Central memory CD4-positive, alpha-beta T cell (primary cell): ENCODE measurements at regions not wholly inside any gene's neighbourhood (a gene's known extent, or its start where the extent isn't known, plus 50 kb on each side); places are given as distances from the start of the nearest gene placed in this dataset.
"Not testable (repeated sequence)": the region's sequence is repeated elsewhere in the genome, so short reads cannot be mapped to it uniquely, and the experiment has no call there.

Experiments used
- DNase-seq: peaks from one replicate; pipeline ENCODE4 v3.0.0; 2022

DNA sequence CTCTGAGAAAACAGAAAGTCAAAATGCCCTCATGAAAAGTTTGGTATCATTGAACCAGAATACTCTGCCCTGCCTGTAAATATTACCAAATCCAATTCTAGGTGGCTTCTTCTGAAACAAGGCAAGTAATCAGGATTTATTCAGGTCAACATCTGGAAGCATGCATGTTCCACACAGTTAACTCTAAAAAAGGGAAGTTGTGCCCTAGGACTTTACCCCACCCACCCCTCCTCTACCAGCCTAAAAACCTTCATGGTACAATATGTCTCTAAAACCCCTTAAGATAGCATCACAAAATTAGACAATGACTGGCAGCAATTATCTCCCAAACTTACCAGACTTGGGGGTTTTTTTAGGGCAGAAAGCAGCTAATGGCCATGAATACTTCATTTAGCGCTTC lies 414.8 kb upstream of the SLC30A5 start:
- DNase-seq: no peak

GRCh38 chr5:68680366-68680765 lies 413.4 kb upstream of the SLC30A5 start:
- DNase-seq: no peak

GRCh38 chr5:68681929-68682328 lies 411.9 kb upstream of the SLC30A5 start:
- DNase-seq: no peak

DNA sequence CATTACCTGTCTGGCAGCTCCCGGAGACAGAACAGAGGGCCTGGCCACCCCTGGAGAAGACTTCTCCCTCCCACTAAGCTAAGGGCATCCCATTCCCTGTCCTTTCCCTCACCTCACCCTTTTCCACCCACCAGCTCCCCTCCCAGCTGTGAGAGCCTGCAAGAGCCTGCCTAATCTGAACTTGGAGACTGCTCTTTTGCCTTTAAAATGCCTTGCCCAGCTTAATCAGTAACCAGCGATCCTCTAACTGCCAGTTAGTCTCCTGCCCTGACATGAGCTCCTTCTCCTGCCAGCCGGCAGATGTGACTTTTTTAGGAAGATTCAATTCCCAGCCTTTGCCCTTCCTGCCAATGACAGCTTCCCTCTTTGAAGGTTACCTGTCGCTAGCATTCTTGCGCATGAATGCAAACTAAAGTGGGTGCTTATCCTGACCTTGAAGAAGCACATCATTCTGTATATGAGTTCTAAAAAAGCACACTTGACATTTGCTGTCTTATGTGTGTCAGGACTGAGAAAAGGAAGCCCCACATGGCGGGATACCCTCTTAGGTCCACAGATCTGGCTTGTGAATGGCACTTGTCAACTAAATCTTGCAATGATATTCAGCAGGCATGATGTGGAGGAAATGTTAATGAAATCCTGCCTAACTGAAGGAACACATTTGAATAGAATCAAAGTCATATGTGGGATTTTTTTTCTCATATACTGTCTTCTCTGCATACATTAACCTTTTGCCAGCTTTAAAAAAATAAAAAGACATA lies 411.2 kb upstream of the SLC30A5 start:
- DNase-seq: no peak

GRCh38 chr5:68683632-68684036 lies 410.2 kb upstream of the SLC30A5 start:
- no peak for DNase-seq

- no peak for DNase-seq
Measured at GRCh38 chr5:68685863-68686262, 408.0 kb upstream of the SLC30A5 start.

- no peak for DNase-seq
Measured at GRCh38 chr5:68688547-68688946, 405.3 kb upstream of the SLC30A5 start.

- DNase-seq: no peak
Measured at GRCh38 chr5:68689010-68689409, 404.8 kb upstream of the SLC30A5 start.

DNA sequence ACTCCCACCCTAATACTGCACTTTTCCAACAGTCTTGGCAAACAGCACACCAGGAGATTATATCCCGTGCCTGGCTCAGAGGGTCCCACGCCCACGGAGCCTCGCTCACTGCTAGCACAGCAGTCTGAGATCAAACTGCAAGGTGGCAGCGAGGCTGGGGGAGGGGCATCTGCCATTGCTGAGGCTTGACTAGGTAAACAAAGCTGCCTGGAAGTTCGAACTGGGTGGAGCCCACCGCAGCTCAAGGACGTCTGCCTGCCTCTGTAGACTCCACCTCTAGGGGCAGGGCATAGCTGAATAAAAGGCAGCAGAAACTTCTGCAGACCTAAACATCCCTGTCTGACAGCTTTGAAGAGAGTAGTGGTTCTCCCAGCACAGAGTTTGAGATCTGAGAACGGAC lies 401.9 kb upstream of the SLC30A5 start:
- DNase-seq: not testable (repeated sequence)

- DNase-seq: no peak
Measured at GRCh38 chr5:68698025-68698940, 395.5 kb upstream of the SLC30A5 start.

DNA sequence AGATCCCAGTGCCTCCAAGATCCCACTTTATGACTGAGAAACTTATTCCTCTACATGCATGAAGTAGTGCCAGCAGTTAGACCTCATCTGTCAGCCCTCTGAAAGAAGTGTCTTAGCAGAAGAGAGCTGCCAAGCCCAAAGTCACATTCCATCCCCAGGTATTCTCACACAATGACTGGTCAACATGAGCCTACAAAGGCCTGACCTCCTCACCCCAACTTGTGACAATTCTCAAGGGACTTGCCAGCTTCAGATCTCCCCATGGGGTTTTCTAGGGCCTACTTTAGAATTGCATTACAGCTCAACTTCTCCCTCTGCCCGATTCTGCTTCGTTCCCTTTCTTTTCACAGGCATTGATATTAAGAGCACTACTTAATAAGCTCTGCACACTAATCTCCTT lies 393.8 kb upstream of the SLC30A5 start:
- DNase-seq: no peak

DNA sequence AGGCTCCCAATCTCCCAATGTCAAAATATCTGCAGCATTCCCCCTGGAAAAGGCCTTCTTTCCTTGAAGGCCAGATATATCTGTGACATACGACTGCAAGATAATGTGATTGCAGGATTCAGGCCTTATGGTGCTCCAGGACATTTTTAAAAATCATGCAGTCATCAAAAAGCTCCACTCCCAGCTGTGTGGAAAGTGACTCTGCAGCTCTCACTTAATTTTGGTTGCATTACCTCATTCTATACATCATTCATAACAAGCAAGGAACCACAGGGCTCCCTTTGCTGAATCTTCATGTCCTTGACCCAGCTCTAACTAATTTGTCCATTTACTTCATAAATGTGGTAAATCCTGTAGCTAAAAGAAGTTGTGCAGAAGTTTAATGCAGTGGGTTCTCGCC lies 386.2 kb upstream of the SLC30A5 start:
- no peak for DNase-seq

DNA sequence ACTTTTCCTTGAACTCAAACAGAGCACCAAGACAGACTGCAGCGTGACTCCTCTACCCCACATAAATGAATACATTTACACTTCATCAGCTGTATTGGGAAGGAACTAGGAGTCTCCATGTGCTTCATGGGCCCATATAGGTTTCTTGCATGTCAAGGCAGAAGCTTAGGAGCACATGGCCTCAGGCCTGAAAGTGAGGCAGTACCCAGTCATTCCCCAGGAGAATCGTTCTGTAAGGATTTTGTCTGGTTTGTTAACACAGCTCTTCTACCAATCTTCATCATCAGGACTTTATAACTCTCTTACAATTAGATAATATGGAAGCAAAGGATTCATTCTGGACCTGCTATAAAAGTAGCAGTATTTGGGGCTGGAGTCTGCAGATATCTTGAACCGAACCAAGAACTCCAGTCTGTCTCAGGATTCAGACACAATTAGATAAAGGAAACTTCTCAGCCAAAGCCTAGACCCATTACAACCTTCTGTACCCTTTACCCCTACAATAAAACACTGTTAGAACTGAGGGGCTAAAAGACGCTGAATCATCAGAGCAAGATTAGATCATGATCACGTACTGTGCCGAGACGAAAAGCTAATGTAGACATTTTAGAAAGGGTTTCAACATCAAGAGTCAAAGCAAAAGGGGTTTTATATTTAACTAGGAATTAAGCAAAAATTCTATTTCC lies 385.5 kb upstream of the SLC30A5 start:
- DNase-seq: no peak

DNA sequence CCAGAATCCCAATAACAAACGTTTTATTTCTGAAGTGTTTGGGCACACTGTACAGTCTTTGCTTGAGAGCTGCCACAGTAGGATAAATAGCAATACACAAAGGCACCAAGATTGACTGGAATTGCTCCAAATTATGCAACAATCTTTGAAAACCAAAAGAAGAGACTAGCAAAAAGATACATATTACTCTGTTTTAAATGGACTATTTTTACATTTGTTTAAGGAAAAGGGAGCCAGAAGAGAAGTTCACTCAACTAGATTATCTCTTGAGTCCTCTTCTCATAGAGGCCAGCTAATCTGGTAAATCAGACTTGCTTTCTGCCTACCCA lies 385.0 kb upstream of the SLC30A5 start:
- no peak for DNase-seq

GRCh38 chr5:68709239-68709638 lies 384.6 kb upstream of the SLC30A5 start:
- no peak for DNase-seq

- DNase-seq: no peak
Measured at GRCh38 chr5:68710514-68710913, 383.3 kb upstream of the SLC30A5 start.

DNA sequence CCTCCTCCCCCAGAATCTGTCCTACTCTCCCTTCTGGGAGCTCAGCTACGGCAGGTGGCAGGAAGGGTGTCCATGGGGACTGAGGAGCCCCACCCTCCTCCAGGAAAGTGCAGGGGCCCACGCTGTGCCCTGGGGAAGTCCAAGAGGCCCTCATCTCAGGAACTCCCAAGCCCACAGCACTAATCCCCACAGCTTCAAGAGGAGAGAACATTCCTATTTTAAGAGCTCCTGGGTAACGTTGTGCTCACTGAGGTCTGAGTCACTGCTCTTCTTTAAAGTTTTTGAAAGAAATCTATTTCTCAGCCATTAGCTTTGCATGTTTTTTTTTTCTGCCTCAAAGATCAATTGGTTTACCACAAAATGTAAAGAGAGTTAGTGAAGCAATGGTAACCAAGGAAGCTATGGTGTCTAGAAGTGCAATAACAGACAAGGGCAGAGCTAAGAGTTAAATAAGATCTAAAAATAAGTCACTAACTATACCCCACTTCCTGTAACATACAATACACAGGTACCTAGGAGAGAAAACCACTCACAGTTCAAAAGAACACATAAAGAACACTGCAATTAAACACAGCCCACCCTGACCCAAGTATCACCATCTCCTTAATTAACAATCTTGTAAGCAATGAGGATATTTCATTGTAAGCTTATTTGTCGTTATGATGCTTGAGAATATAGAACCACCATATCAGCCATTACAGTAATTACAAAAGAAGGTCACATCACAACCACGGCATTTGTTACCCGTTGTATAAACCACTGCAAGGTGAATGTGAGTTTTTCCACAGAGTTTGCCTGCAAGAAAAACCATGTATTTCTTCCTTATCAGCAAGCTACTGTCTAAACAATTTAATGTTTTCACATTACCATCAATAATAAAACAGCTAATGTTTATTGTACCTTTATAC lies 382.3 kb upstream of the SLC30A5 start:
- peak; percentile 54 for DNase-seq

GRCh38 chr5:68714810-68715209 lies 379.0 kb upstream of the SLC30A5 start:
- no peak for DNase-seq

GRCh38 chr5:68720884-68721610 lies 372.8 kb upstream of the SLC30A5 start:
- no peak for DNase-seq

- DNase-seq: no peak
Measured at GRCh38 chr5:68722357-68722756, 371.5 kb upstream of the SLC30A5 start.

DNA sequence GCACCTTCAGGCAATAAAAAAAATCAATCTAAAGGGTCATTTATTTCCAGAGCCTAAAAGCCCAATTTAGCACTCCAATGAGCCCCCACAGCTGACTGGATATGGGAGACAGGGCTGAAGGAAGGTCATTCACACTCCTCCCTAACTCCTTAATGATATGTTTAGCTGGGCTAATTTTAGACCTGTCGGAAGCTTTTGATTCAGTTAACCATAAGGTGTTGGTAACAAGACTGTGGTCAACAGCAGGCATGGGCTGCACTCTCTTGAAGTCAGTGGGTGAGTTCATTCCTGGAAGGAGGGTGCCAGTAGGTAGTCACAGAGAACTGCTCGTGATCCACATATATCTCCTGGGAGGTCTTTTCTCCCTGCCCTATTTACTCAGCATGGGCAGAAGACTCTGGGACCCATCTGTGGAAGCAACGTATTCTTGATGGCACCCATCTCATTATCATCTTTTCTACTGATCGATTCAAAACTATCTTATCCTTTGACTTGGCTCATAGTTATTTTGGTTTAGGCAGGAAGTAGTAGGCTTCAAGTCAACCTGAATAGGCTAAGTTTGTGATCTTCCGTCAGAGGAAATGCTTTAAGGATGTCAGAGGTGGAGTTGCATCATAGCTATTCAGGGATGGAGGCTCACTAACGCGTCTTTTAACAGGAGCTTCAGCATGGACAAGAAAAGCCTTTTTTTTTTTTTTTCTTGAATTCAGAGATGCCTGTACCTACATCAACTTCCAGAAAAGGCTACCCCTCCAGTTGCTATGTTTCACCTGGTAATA lies 367.7 kb upstream of the SLC30A5 start:
- no peak for DNase-seq
